CD14-positive monocyte (primary cell): ENCODE measurements at regions not wholly inside any gene's neighbourhood (a gene's known extent, or its start where the extent isn't known, plus 50 kb on each side); places are given as distances from the start of the nearest gene placed in this dataset.

Source experiments
- DNase-seq, 3 donors: peaks; one replicate each; pipeline ENCODE4 v3.0.0-alpha.2; 2011 to 2022
- H2AFZ ChIP-seq: 2 replicates; pipeline ENCODE4 v1.6.0; 2012; ENCODE audit warnings: mild to moderate bottlenecking, low read depth, low read length, inconsistent platforms; ENCODE audit not compliant: insufficient read depth, poor library complexity, severe bottlenecking
- H3K27ac ChIP-seq, 2 donors: 1 replicate in 1 of 2; 2 replicates in 1 of 2; pipeline ENCODE4 v1.5.1; 2012 to 2013; ENCODE audit warnings: low read length in 2 of 2, control low read depth in 1 of 2, inconsistent platforms in 1 of 2, low read depth in 1 of 2, mild to moderate bottlenecking in 1 of 2
- H3K27me3 ChIP-seq, 2 donors: one replicate each; pipeline versions ENCODE4 v1.6.0 to v1.6.1; 2011 to 2013; ENCODE audit warnings: low read length in 2 of 2; ENCODE audit not compliant: control insufficient read depth in 2 of 2, insufficient read depth in 2 of 2
- H3K36me3 ChIP-seq, 2 donors: replicated peaks in 1 of 2; 1 replicate in 1 of 2; 2 replicates in 1 of 2; pipeline versions ENCODE4 v1.5.1 to v1.6.1; 2012 to 2013; ENCODE audit warnings: low read length in 2 of 2, control low read depth in 1 of 2, inconsistent platforms in 1 of 2, mild to moderate bottlenecking in 1 of 2; ENCODE audit not compliant: insufficient read depth in 2 of 2, control insufficient read depth in 1 of 2
- H3K4me1 ChIP-seq, 2 donors: 1 replicate in 1 of 2; 2 replicates in 1 of 2; pipeline versions ENCODE4 v1.5.1 to v1.6.1; 2012 to 2013; ENCODE audit warnings: low read length in 2 of 2, control low read depth in 1 of 2, inconsistent platforms in 1 of 2, mild to moderate bottlenecking in 1 of 2, moderate library complexity in 1 of 2; ENCODE audit not compliant: insufficient read depth in 2 of 2, control insufficient read depth in 1 of 2
- H3K4me2 ChIP-seq: replicated peaks from 2 replicates; pipeline ENCODE3; 2012; ENCODE audit warnings: low read length, moderate library complexity, mild to moderate bottlenecking; ENCODE audit not compliant: poor library complexity, severe bottlenecking; ENCODE audit errors: extremely low read depth
- H3K4me3 ChIP-seq, 3 experiments: fragments of 200-600 bp in 1 of 3; sonication (generic) in 1 of 3; replicated peaks in 1 of 3; 1 replicate in 2 of 3; 2 replicates in 1 of 3; pipeline ENCODE4 v1.5.1; 2011 to 2013; ENCODE audit warnings: low read length in 3 of 3, mild to moderate bottlenecking in 3 of 3, control low read depth in 2 of 3, low read depth in 2 of 3, inconsistent platforms in 1 of 3, moderate library complexity in 1 of 3
- H3K79me2 ChIP-seq: 2 replicates; pipeline ENCODE4 v1.6.0; 2012; ENCODE audit warnings: mild to moderate bottlenecking, control low read depth, inconsistent platforms, low read length, moderate library complexity; ENCODE audit not compliant: insufficient read depth
- H3K9ac ChIP-seq: 2 replicates; pipeline ENCODE4 v1.6.0; 2017; ENCODE audit warnings: low read length, mild to moderate bottlenecking; ENCODE audit not compliant: insufficient read depth, poor library complexity, severe bottlenecking
- H3K9me3 ChIP-seq, 2 donors: replicated peaks in 1 of 2; 1 replicate in 1 of 2; 2 replicates in 1 of 2; pipeline versions ENCODE4 v1.5.1 to v1.6.1; 2012 to 2013; ENCODE audit warnings: low read length in 2 of 2, control low read depth in 1 of 2; ENCODE audit not compliant: control insufficient read depth in 1 of 2, insufficient read depth in 1 of 2
- H4K20me1 ChIP-seq: 2 replicates; pipeline ENCODE4 v1.6.0; 2012; ENCODE audit warnings: mild to moderate bottlenecking, low read length, control low read depth, moderate library complexity; ENCODE audit not compliant: insufficient read depth
- H3K27ac Mint-ChIP-seq, 7 donors: one replicate each; pipeline ENCODE4 v1.8.0; 2020; ENCODE audit warnings: mild to moderate bottlenecking in 7 of 7, mixed read lengths in 7 of 7, moderate library complexity in 6 of 7, inconsistent platforms in 2 of 7
- H3K27me3 Mint-ChIP-seq, 3 donors: one replicate each; pipeline ENCODE4 v1.8.0; 2021 to 2022; ENCODE audit warnings: low read depth in 3 of 3, mild to moderate bottlenecking in 3 of 3, mixed read lengths in 3 of 3, moderate library complexity in 3 of 3, inconsistent platforms in 1 of 3
- H3K36me3 Mint-ChIP-seq, 2 donors: one replicate each; pipeline ENCODE4 v1.8.0; 2020; ENCODE audit warnings: mixed read lengths in 2 of 2, inconsistent platforms in 1 of 2, mild to moderate bottlenecking in 1 of 2
- H3K4me1 Mint-ChIP-seq: one replicate; pipeline ENCODE4 v1.8.0; 2020; ENCODE audit warnings: mild to moderate bottlenecking, mixed read lengths
- H3K4me3 Mint-ChIP-seq, 2 donors: one replicate each; pipeline ENCODE4 v1.8.0; 2020; ENCODE audit warnings: mild to moderate bottlenecking in 2 of 2, mixed read lengths in 2 of 2, moderate library complexity in 1 of 2
- H3K9me3 Mint-ChIP-seq, 7 donors: one replicate each; pipeline ENCODE4 v1.8.0; 2020 to 2022; ENCODE audit warnings: mixed read lengths in 7 of 7, mild to moderate bottlenecking in 6 of 7, moderate library complexity in 6 of 7, inconsistent platforms in 2 of 7
- WGBS: methylation state at CpG from one replicate; pipeline ENCODE4 v1.1.5; 2013; ENCODE audit warnings: missing lambda C conversion rate; ENCODE audit not compliant: insufficient coverage; 5-methylcytosine and 5-hydroxymethylcytosine counted together
- intact Hi-C, 2 donors: fragments of 100-400 bp; cut with micrococcal nuclease; formaldehyde crosslinking; loops; one replicate each; pipeline versions ENCODE4 v1.15.0 to v1.15.1; 2023
- TF ChIP-seq, protein P1 (sequence below): fragments of 200-600 bp; IDR thresholded peaks from one replicate; pipeline ENCODE4 v1.8.0; 2022; ENCODE audit warnings: antibody characterized with exemption, mild to moderate bottlenecking

DNA sequence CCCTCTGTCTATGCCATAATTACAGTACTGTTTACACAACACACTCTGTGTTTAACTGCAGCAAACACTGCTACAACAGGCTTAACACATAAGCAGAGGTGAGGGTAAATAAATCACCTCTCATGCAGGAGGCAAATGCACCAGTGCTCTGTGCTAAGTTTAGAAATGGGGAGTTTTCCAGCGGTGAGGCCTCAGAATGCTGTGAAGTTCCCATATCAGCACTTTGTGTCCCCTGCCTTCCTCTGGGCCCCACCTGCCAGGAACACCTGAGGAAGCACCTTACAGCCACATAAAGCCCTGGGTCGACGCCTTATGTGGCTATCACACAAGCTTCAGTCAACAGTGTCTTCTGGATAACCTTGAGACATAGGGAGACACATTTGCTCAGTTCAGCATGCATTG, 304.5 kb downstream of the HAPSTR1 start:
- Mint-ChIP-seq H3K4me1 (no peaks in the 10 kb centered on the region), H3K36me3 (no peaks in the 10 kb centered on the region), H3K27ac (no peak overlapping the region), H3K9me3 (peaks cover 0 to 24% (median 11%) of the 10 kb centered on the region in 7 donors), H3K27me3 (peaks cover 0 to 3% (median 1%) of the 10 kb centered on the region in 3 donors), H3K4me3 (no peak overlapping the region)
- H3K9me3 ChIP-seq: peaks cover 0 to 9% of the 10 kb centered on the region in 2 donors
- no peak overlapping the region for H3K27ac ChIP-seq
- no peaks in the 10 kb centered on the region for H3K4me1 ChIP-seq
- H3K4me3 ChIP-seq: no peak overlapping the region
- no peaks in the 10 kb centered on the region for H3K36me3 ChIP-seq
- intact Hi-C loops: no loop called here
- no peak overlapping the region for H3K9ac ChIP-seq
- H4K20me1 ChIP-seq: no peaks in the 10 kb centered on the region
- no peaks in the 10 kb centered on the region for H3K79me2 ChIP-seq
- H3K4me2 ChIP-seq: no peak overlapping the region
- no peaks in the 10 kb centered on the region for H3K27me3 ChIP-seq
- no peak overlapping the region for H2AFZ ChIP-seq
- TF ChIP-seq, protein P1, sequence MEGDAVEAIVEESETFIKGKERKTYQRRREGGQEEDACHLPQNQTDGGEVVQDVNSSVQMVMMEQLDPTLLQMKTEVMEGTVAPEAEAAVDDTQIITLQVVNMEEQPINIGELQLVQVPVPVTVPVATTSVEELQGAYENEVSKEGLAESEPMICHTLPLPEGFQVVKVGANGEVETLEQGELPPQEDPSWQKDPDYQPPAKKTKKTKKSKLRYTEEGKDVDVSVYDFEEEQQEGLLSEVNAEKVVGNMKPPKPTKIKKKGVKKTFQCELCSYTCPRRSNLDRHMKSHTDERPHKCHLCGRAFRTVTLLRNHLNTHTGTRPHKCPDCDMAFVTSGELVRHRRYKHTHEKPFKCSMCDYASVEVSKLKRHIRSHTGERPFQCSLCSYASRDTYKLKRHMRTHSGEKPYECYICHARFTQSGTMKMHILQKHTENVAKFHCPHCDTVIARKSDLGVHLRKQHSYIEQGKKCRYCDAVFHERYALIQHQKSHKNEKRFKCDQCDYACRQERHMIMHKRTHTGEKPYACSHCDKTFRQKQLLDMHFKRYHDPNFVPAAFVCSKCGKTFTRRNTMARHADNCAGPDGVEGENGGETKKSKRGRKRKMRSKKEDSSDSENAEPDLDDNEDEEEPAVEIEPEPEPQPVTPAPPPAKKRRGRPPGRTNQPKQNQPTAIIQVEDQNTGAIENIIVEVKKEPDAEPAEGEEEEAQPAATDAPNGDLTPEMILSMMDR: no peak
- 96% methylated on average over 3 of the region's 3 CpGs for WGBS
- DNase-seq: no peak

DNA sequence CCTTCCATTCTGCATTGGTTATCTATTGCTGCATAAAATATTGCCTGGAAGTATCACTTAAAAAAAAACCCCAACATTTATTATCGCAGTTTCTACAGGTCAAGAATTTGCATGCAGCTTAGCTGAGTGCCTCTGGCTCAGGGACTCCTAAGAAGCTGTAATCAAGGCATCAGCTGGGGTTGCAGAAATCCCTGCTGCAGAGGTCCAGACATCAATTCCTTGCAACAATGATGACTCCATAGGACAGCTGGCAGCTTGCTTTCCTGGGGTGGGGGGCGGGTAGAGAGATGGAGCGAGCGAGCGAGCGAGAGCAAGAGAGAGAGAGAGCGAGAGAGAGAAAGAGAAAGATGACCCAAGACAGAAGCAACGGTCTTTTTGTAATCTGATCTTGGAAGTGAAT, 308.1 kb downstream of the HAPSTR1 start:
- H3K27ac Mint-ChIP-seq: no peak overlapping the region
- H3K36me3 ChIP-seq: no peaks in the 10 kb centered on the region
- no peak overlapping the region for H3K4me2 ChIP-seq
- peaks cover 0 to 3% of the 10 kb centered on the region in 2 donors for H3K9me3 ChIP-seq
- H3K79me2 ChIP-seq: no peaks in the 10 kb centered on the region
- TF ChIP-seq, protein P1: no peak
- WGBS: 54% methylated on average over 2 of the region's 8 CpGs
- H3K27me3 Mint-ChIP-seq: peaks cover 0 to 1% (median 0%) of the 10 kb centered on the region in 3 donors
- H3K36me3 Mint-ChIP-seq: no peaks in the 10 kb centered on the region
- DNase-seq: no peak
- H3K4me3 ChIP-seq: no peak overlapping the region
- H4K20me1 ChIP-seq: no peaks in the 10 kb centered on the region
- intact Hi-C loops: no loop called here
- H3K9ac ChIP-seq: no peak overlapping the region
- no peak overlapping the region for H3K4me3 Mint-ChIP-seq
- no peaks in the 10 kb centered on the region for H3K4me1 ChIP-seq
- H3K9me3 Mint-ChIP-seq: peaks cover 0 to 10% (median 4%) of the 10 kb centered on the region in 7 donors
- no peak overlapping the region for H2AFZ ChIP-seq
- H3K27me3 ChIP-seq: no peaks in the 10 kb centered on the region
- no peaks in the 10 kb centered on the region for H3K4me1 Mint-ChIP-seq
- no peak overlapping the region for H3K27ac ChIP-seq
